Memory B cell (primary cell): ENCODE measurements at regions not wholly inside any gene's neighbourhood (a gene's known extent, or its start where the extent isn't known, plus 50 kb on each side); places are given as distances from the start of the nearest gene placed in this dataset.

Experiments used
- ATAC-seq: fragments of 150-1000 bp; cut with Tn5 transposase; 2 replicates; pipeline ENCODE4 v1.10.0; 2021; ENCODE audit warnings: low read depth, mild to moderate bottlenecking, moderate library complexity
- DNase-seq, 2 donors: peaks; one replicate each; pipeline ENCODE4 v3.0.0; 2022; ENCODE audit warnings: low spot score in 2 of 2
- H3K27ac Mint-ChIP-seq: one replicate; pipeline ENCODE4 v1.8.0; 2022; ENCODE audit warnings: mild to moderate bottlenecking, moderate library complexity, mixed read lengths
- H3K27me3 Mint-ChIP-seq: one replicate; pipeline ENCODE4 v1.8.0; 2022; ENCODE audit warnings: mixed read lengths
- H3K36me3 Mint-ChIP-seq: one replicate; pipeline ENCODE4 v1.8.0; 2022; ENCODE audit warnings: mild to moderate bottlenecking, mixed read lengths
- H3K4me1 Mint-ChIP-seq: one replicate; pipeline ENCODE4 v1.8.0; 2022; ENCODE audit warnings: mixed read lengths
- H3K4me3 Mint-ChIP-seq: one replicate; pipeline ENCODE4 v1.8.0; 2022; ENCODE audit warnings: mild to moderate bottlenecking, moderate library complexity, mixed read lengths
- H3K9me3 Mint-ChIP-seq: one replicate; pipeline ENCODE4 v1.8.0; 2022; ENCODE audit warnings: mixed read lengths

GRCh38 chr5:3811116-3811515, 215.5 kb downstream of the IRX1 start:
- Mint-ChIP-seq H3K36me3 (no peaks in the 10 kb centered on the region), H3K27me3 (no peaks in the 10 kb centered on the region), H3K9me3 (peaks cover 1% of the 10 kb centered on the region), H3K27ac (no peak overlapping the region), H3K4me1 (no peaks in the 10 kb centered on the region), H3K4me3 (no peak overlapping the region)
- DNase-seq = no peak
- no peak for ATAC-seq

- ATAC-seq (no peak), DNase-seq (no peak)
- H3K36me3 Mint-ChIP-seq = no peaks in the 10 kb centered on the region
- no peaks in the 10 kb centered on the region for H3K4me1 Mint-ChIP-seq
- H3K4me3 Mint-ChIP-seq = no peak overlapping the region
- no peak overlapping the region for H3K27ac Mint-ChIP-seq
- H3K9me3 Mint-ChIP-seq = peaks cover 5% of the 10 kb centered on the region
- H3K27me3 Mint-ChIP-seq = no peaks in the 10 kb centered on the region
Measured at GRCh38 chr5:3818624-3819023, 223.0 kb downstream of the IRX1 start.

GRCh38 chr5:3825531-3826451, 230.2 kb downstream of the IRX1 start:
- Mint-ChIP-seq H3K27ac (no peak overlapping the region), H3K36me3 (no peaks in the 10 kb centered on the region), H3K27me3 (no peaks in the 10 kb centered on the region), H3K9me3 (no peaks in the 10 kb centered on the region), H3K4me1 (no peaks in the 10 kb centered on the region), H3K4me3 (no peak overlapping the region)
- DNase-seq (no peak), ATAC-seq (no peak)

- Mint-ChIP-seq H3K4me1 (no peaks in the 10 kb centered on the region), H3K36me3 (no peaks in the 10 kb centered on the region), H3K4me3 (no peak overlapping the region), H3K27me3 (no peaks in the 10 kb centered on the region), H3K27ac (no peak overlapping the region), H3K9me3 (no peaks in the 10 kb centered on the region)
- ATAC-seq (no peak), DNase-seq (no peak)
Measured at GRCh38 chr5:3827624-3828023, 232.0 kb downstream of the IRX1 start.

- Mint-ChIP-seq H3K4me1 (no peaks in the 10 kb centered on the region), H3K36me3 (no peaks in the 10 kb centered on the region), H3K4me3 (no peak overlapping the region), H3K27ac (no peak overlapping the region), H3K9me3 (no peaks in the 10 kb centered on the region), H3K27me3 (no peaks in the 10 kb centered on the region)
- ATAC-seq (no peak), DNase-seq (no peak)
Measured at GRCh38 chr5:3828761-3829160, 233.1 kb downstream of the IRX1 start.

GRCh38 chr5:3833566-3833965, 237.9 kb downstream of the IRX1 start:
- DNase-seq = no peak
- peaks cover 4% of the 10 kb centered on the region for H3K9me3 Mint-ChIP-seq
- H3K27ac Mint-ChIP-seq = no peak overlapping the region
- no peak overlapping the region for H3K4me3 Mint-ChIP-seq
- ATAC-seq = no peak
- no peaks in the 10 kb centered on the region for H3K36me3 Mint-ChIP-seq
- no peaks in the 10 kb centered on the region for H3K4me1 Mint-ChIP-seq
- no peaks in the 10 kb centered on the region for H3K27me3 Mint-ChIP-seq

- no peaks in the 10 kb centered on the region for H3K27me3 Mint-ChIP-seq
- no peak overlapping the region for H3K27ac Mint-ChIP-seq
- no peaks in the 10 kb centered on the region for H3K4me1 Mint-ChIP-seq
- ATAC-seq = no peak
- no peak for DNase-seq
- no peak overlapping the region for H3K4me3 Mint-ChIP-seq
- H3K9me3 Mint-ChIP-seq = peaks cover 4% of the 10 kb centered on the region
- no peaks in the 10 kb centered on the region for H3K36me3 Mint-ChIP-seq
Measured at GRCh38 chr5:3835811-3836210, 240.2 kb downstream of the IRX1 start.

- DNase-seq (no peak), ATAC-seq (no peak)
- Mint-ChIP-seq H3K27me3 (no peaks in the 10 kb centered on the region), H3K4me3 (no peak overlapping the region), H3K36me3 (no peaks in the 10 kb centered on the region), H3K27ac (no peak overlapping the region), H3K9me3 (peaks cover 4% of the 10 kb centered on the region), H3K4me1 (no peaks in the 10 kb centered on the region)
Measured at GRCh38 chr5:3836528-3836927, 240.9 kb downstream of the IRX1 start.

- no peak overlapping the region for H3K27ac Mint-ChIP-seq
- ATAC-seq = no peak
- H3K27me3 Mint-ChIP-seq = no peaks in the 10 kb centered on the region
- H3K9me3 Mint-ChIP-seq = peaks cover 4% of the 10 kb centered on the region
- H3K4me3 Mint-ChIP-seq = no peak overlapping the region
- H3K36me3 Mint-ChIP-seq = no peaks in the 10 kb centered on the region
- H3K4me1 Mint-ChIP-seq = no peaks in the 10 kb centered on the region
- DNase-seq = no peak
Measured at GRCh38 chr5:3837506-3837905, 241.9 kb downstream of the IRX1 start.

- no peak for ATAC-seq
- DNase-seq = no peak
- H3K36me3 Mint-ChIP-seq = no peaks in the 10 kb centered on the region
- no peaks in the 10 kb centered on the region for H3K27me3 Mint-ChIP-seq
- H3K9me3 Mint-ChIP-seq = peaks cover 4% of the 10 kb centered on the region
- no peaks in the 10 kb centered on the region for H3K4me1 Mint-ChIP-seq
- H3K27ac Mint-ChIP-seq = no peak overlapping the region
- no peak overlapping the region for H3K4me3 Mint-ChIP-seq
Measured at GRCh38 chr5:3839151-3839550, 243.5 kb downstream of the IRX1 start.

- Mint-ChIP-seq H3K27me3 (no peaks in the 10 kb centered on the region), H3K9me3 (peaks cover 2% of the 10 kb centered on the region), H3K4me3 (no peak overlapping the region), H3K36me3 (no peaks in the 10 kb centered on the region), H3K27ac (no peak overlapping the region), H3K4me1 (no peaks in the 10 kb centered on the region)
- DNase-seq = no peak
- no peak for ATAC-seq
Measured at GRCh38 chr5:3842591-3842990, 247.0 kb downstream of the IRX1 start.

GRCh38 chr5:3843706-3844105, 248.1 kb downstream of the IRX1 start:
- H3K36me3 Mint-ChIP-seq = no peaks in the 10 kb centered on the region
- H3K4me1 Mint-ChIP-seq = no peaks in the 10 kb centered on the region

GRCh38 chr5:3844266-3844665, 248.6 kb downstream of the IRX1 start:
- Mint-ChIP-seq H3K36me3 (no peaks in the 10 kb centered on the region), H3K4me1 (no peaks in the 10 kb centered on the region), H3K9me3 (peaks cover 2% of the 10 kb centered on the region), H3K27ac (no peak overlapping the region), H3K4me3 (no peak overlapping the region), H3K27me3 (no peaks in the 10 kb centered on the region)
- DNase-seq (no peak), ATAC-seq (no peak)

More at GRCh38 chr5:3843706-3844105, 248.1 kb downstream of the IRX1 start:
- H3K4me3 Mint-ChIP-seq = no peak overlapping the region
- no peak overlapping the region for H3K27ac Mint-ChIP-seq
- DNase-seq (no peak), ATAC-seq (no peak)
- no peaks in the 10 kb centered on the region for H3K27me3 Mint-ChIP-seq
- peaks cover 2% of the 10 kb centered on the region for H3K9me3 Mint-ChIP-seq

- Mint-ChIP-seq H3K27ac (no peak overlapping the region), H3K4me3 (no peak overlapping the region), H3K9me3 (peaks cover 2% of the 10 kb centered on the region), H3K4me1 (no peaks in the 10 kb centered on the region), H3K27me3 (no peaks in the 10 kb centered on the region), H3K36me3 (no peaks in the 10 kb centered on the region)
- ATAC-seq (no peak), DNase-seq (no peak)
Measured at GRCh38 chr5:3845230-3845629, 249.6 kb downstream of the IRX1 start.
